Right lobe of liver (tissue), 6 donors: ENCODE measurements at regions not wholly inside any gene's neighbourhood (a gene's known extent, or its start where the extent isn't known, plus 50 kb on each side); places are given as distances from the start of the nearest gene placed in this dataset.

ENCODE experiments used
- ATAC-seq, 4 donors: fragments of 200-7000 bp; cut with Tn5 transposase; one replicate each; pipeline ENCODE4 v1.9.1; 2020; ENCODE audit warnings: mild to moderate bottlenecking in 4 of 4, moderate library complexity in 4 of 4
- DNase-seq, 3 donors: peaks; one replicate each; pipeline ENCODE4 v3.0.0-alpha.2; 2020
- H3K27ac ChIP-seq, 3 donors: fragments of 200-600 bp; one replicate each; pipeline ENCODE4 v1.8.0; 2022
- H3K27me3 ChIP-seq, 2 donors: fragments of 200-600 bp; one replicate each; pipeline ENCODE4 v1.8.0; 2022
- H3K36me3 ChIP-seq, 4 donors: fragments of 200-600 bp; sonication (generic) in 1 of 4; one replicate each; pipeline versions ENCODE4 v1.5.1 to v1.8.0; 2017 to 2022; ENCODE audit warnings: control low read depth in 1 of 4
- H3K4me1 ChIP-seq, 4 donors: fragments of 200-600 bp; sonication (generic) in 1 of 4; one replicate each; pipeline versions ENCODE4 v1.5.1 to v1.8.0; 2017 to 2022; ENCODE audit warnings: control low read depth in 1 of 4
- H3K4me3 ChIP-seq, 3 donors: fragments of 200-600 bp; one replicate each; pipeline ENCODE4 v1.8.0; 2022
- H3K9me3 ChIP-seq, 4 donors: fragments of 200-600 bp; sonication (generic) in 1 of 4; one replicate each; pipeline versions ENCODE4 v1.5.1 to v1.8.0; 2017 to 2022; ENCODE audit warnings: control low read depth in 1 of 4
- CTCF ChIP-seq, 4 donors: fragments of 200-600 bp in 3 of 4; fragments of 450-650 bp in 1 of 4; IDR thresholded peaks; one replicate each; pipeline versions ENCODE4 v1.5.1 to v1.8.0; 2016 to 2022; ENCODE audit warnings: antibody characterized with exemption in 4 of 4, mild to moderate bottlenecking in 2 of 4
- POLR2A ChIP-seq: fragments of 450-650 bp; IDR thresholded peaks from one replicate; pipeline ENCODE4 v1.6.1; 2017; ENCODE audit warnings: antibody characterized with exemption, mild to moderate bottlenecking
- WGBS: methylation state at CpG from one replicate; pipeline ENCODE4 v1.1.6; 2018; ENCODE audit warnings: low coverage, low lambda C conversion rate; ENCODE audit not compliant: insufficient coverage; ENCODE audit errors: missing lambda C conversion rate; 5-methylcytosine and 5-hydroxymethylcytosine counted together
- intact Hi-C, 2 donors: fragments of 100-400 bp; cut with DNase I; formaldehyde crosslinking; loops; one replicate each; pipeline versions ENCODE4 v1.11.2 to v1.14.1; 2022
- donor health status: DM: no; HTN: yes; CAD: no.
- donor health status: DM: no; HTN: no; CAD: no.
- donor health status: DM: no; HTN: no; CAD: no.
- donor health status: DM: no; HTN: yes; CAD: no.
- donor health status: DM: no; HTN: yes; CAD: no.

GRCh38 chr3:182185313-182185712 is 473.6 kb downstream of the SOX2 start:
- intact Hi-C loops, result no loop called here
- TF ChIP-seq POLR2A (no peak), CTCF (IDR thresholded peaks at IDR 0.05) (no peak)
- 38% methylated on average over 1 of the region's 1 CpG for WGBS
- H3K9me3 ChIP-seq, result no peaks in the 10 kb centered on the region
- ATAC-seq, result no peak
- no peak overlapping the region for H3K27ac ChIP-seq
- no peak for DNase-seq
- H3K4me3 ChIP-seq, result no peak overlapping the region
- H3K4me1 ChIP-seq, result no peaks in the 10 kb centered on the region
- no peaks in the 10 kb centered on the region for H3K27me3 ChIP-seq
- no peaks in the 10 kb centered on the region for H3K36me3 ChIP-seq

- Histone ChIP-seq H3K9me3 (no peaks in the 10 kb centered on the region), H3K27ac (no peak overlapping the region), H3K4me1 (no peaks in the 10 kb centered on the region), H3K27me3 (no peaks in the 10 kb centered on the region), H3K4me3 (no peak overlapping the region), H3K36me3 (no peaks in the 10 kb centered on the region)
- intact Hi-C loops, result no loop called here
- TF ChIP-seq POLR2A, result no peak
- no peak for TF ChIP-seq CTCF (IDR thresholded peaks at IDR 0.05)
- DNase-seq, result no peak
- WGBS, result 23% methylated on average over 2 of the region's 2 CpGs
- ATAC-seq, result no peak
Observed at GRCh38 chr3:182190056-182190455, 478.3 kb downstream of the SOX2 start.

GRCh38 chr3:182198345-182198744 is 486.6 kb downstream of the SOX2 start:
- no peaks in the 10 kb centered on the region for H3K27me3 ChIP-seq
- TF ChIP-seq CTCF (IDR thresholded peaks at IDR 0.05), result no peak
- no peak for TF ChIP-seq POLR2A
- no peak overlapping the region for H3K4me3 ChIP-seq
- H3K27ac ChIP-seq, result no peak overlapping the region
- H3K4me1 ChIP-seq, result no peaks in the 10 kb centered on the region
- no peak for ATAC-seq
- H3K9me3 ChIP-seq, result no peaks in the 10 kb centered on the region
- no peak for DNase-seq
- intact Hi-C loops, result no loop called here
- H3K36me3 ChIP-seq, result no peaks in the 10 kb centered on the region
- WGBS, result 71% methylated on average over 1 of the region's 1 CpG

GRCh38 chr3:182201456-182202168 is 489.9 kb downstream of the SOX2 start:
- DNase-seq (no peak), ATAC-seq (no peak)
- no peak overlapping the region for H3K27ac ChIP-seq
- H3K4me3 ChIP-seq, result no peak overlapping the region
- H3K27me3 ChIP-seq, result no peaks in the 10 kb centered on the region
- 66% methylated on average over 8 of the region's 11 CpGs for WGBS
- no peaks in the 10 kb centered on the region for H3K36me3 ChIP-seq
- intact Hi-C loops, result no loop called here
- no peaks in the 10 kb centered on the region for H3K9me3 ChIP-seq
- no peak for TF ChIP-seq POLR2A
- TF ChIP-seq CTCF (IDR thresholded peaks at IDR 0.05), result no peak
- no peaks in the 10 kb centered on the region for H3K4me1 ChIP-seq
